A673 (cell line): ENCODE measurements at regions not wholly inside any gene's neighbourhood (a gene's known extent, or its start where the extent isn't known, plus 50 kb on each side); places are given as distances from the start of the nearest gene placed in this dataset.

Experiments
- EZH2 ChIP-seq: fragments of 200-600 bp; sonication (generic); IDR thresholded peaks from 2 replicates; pipeline ENCODE4 v1.6.1; 2017; ENCODE audit warnings: borderline replicate concordance, low read depth, mild to moderate bottlenecking, mixed read lengths, antibody characterized with exemption, low read length; ENCODE audit not compliant: poor library complexity, severe bottlenecking
- TF ChIP-seq, protein P1 (sequence below): fragments of 300-800, 200-600 bp; sonication (generic); conservative IDR thresholded peaks from 2 replicates; pipeline ENCODE4 v1.5.1; 2017; ENCODE audit warnings: low read depth, mild to moderate bottlenecking, antibody characterized with exemption, low read length, moderate library complexity, mixed read lengths

DNA sequence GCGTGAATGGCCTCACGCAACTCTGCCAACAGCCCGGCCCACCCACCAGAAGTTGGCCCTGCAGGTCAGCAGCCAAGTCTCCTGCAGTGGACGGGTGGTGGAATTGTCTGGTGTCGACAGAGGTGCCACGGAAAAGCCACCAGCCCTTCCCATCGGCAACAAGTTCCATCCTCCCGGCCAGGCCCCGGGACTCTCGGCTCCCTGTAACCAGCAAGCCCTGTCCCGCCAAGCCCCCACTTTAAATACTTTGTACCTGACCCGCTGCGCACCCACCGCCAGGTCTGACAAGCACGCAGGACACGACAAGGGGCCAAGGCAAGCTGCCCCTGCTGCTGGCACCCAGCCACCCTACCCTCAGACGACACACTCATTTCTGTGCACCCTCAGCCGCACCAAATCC, 100.8 kb downstream of the RBFOX3 start:
- TF ChIP-seq, protein P1, sequence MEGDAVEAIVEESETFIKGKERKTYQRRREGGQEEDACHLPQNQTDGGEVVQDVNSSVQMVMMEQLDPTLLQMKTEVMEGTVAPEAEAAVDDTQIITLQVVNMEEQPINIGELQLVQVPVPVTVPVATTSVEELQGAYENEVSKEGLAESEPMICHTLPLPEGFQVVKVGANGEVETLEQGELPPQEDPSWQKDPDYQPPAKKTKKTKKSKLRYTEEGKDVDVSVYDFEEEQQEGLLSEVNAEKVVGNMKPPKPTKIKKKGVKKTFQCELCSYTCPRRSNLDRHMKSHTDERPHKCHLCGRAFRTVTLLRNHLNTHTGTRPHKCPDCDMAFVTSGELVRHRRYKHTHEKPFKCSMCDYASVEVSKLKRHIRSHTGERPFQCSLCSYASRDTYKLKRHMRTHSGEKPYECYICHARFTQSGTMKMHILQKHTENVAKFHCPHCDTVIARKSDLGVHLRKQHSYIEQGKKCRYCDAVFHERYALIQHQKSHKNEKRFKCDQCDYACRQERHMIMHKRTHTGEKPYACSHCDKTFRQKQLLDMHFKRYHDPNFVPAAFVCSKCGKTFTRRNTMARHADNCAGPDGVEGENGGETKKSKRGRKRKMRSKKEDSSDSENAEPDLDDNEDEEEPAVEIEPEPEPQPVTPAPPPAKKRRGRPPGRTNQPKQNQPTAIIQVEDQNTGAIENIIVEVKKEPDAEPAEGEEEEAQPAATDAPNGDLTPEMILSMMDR = no peak
- TF ChIP-seq EZH2 = no peak
